ENCODE measurements at regions not wholly inside any gene's neighbourhood (a gene's known extent, or its start where the extent isn't known, plus 50 kb on each side); places are given as distances from the start of the nearest gene placed in this dataset.

DNA sequence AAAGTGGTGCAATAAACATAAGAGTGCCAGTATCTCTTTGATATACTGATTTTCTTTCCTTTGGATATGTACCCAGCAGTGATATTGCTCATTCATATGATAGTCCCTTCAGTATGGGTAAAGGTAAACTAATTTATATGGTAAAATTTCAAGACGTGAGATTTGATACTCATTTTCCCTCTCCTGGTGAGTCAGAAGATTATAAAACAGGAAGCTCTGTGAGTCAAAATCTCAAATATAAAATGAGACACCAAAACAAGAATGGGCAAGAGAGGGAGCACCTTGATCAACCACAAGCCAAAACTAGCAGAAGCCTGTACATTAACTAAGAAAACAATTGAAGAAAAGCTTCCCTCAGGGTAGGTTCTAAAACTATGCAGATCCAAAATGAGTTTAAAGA is 216.3 kb downstream of the SLITRK6 start:
- H3K4me3 Mint-ChIP-seq: no peak overlapping the region
- DNase-seq (ENCODE audit: low spot score): no peak
- H3K27ac Mint-ChIP-seq: no peak overlapping the region
- peaks cover 10% of the 10 kb centered on the region for H3K36me3 Mint-ChIP-seq
- H3K9me3 Mint-ChIP-seq: peaks cover 10% of the 10 kb centered on the region
- TF ChIP-seq, protein P1, sequence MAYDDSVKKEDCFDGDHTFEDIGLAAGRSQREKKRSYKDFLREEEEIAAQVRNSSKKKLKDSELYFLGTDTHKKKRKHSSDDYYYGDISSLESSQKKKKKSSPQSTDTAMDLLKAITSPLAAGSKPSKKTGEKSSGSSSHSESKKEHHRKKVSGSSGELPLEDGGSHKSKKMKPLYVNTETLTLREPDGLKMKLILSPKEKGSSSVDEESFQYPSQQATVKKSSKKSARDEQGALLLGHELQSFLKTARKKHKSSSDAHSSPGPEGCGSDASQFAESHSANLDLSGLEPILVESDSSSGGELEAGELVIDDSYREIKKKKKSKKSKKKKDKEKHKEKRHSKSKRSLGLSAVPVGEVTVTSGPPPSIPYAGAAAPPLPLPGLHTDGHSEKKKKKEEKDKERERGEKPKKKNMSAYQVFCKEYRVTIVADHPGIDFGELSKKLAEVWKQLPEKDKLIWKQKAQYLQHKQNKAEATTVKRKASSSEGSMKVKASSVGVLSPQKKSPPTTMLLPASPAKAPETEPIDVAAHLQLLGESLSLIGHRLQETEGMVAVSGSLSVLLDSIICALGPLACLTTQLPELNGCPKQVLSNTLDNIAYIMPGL (CRISPR knock-in tag; IDR thresholded peaks at IDR 0.05): no peak
- TF ChIP-seq, protein P2, sequence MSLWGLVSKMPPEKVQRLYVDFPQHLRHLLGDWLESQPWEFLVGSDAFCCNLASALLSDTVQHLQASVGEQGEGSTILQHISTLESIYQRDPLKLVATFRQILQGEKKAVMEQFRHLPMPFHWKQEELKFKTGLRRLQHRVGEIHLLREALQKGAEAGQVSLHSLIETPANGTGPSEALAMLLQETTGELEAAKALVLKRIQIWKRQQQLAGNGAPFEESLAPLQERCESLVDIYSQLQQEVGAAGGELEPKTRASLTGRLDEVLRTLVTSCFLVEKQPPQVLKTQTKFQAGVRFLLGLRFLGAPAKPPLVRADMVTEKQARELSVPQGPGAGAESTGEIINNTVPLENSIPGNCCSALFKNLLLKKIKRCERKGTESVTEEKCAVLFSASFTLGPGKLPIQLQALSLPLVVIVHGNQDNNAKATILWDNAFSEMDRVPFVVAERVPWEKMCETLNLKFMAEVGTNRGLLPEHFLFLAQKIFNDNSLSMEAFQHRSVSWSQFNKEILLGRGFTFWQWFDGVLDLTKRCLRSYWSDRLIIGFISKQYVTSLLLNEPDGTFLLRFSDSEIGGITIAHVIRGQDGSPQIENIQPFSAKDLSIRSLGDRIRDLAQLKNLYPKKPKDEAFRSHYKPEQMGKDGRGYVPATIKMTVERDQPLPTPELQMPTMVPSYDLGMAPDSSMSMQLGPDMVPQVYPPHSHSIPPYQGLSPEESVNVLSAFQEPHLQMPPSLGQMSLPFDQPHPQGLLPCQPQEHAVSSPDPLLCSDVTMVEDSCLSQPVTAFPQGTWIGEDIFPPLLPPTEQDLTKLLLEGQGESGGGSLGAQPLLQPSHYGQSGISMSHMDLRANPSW (CRISPR knock-in tag; conservative IDR thresholded peaks at IDR 0.05; ENCODE audit: low read depth): no peak
- TF ChIP-seq, protein P3, sequence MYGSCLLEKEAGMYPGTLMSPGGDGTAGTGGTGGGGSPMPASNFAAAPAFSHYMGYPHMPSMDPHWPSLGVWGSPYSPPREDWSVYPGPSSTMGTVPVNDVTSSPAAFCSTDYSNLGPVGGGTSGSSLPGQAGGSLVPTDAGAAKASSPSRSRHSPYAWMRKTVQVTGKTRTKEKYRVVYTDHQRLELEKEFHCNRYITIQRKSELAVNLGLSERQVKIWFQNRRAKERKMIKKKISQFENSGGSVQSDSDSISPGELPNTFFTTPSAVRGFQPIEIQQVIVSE (CRISPR knock-in tag; IDR thresholded peaks at IDR 0.05; ENCODE audit: borderline replicate concordance): no peak
- TF ChIP-seq RELA (CRISPR knock-in tag; IDR thresholded peaks at IDR 0.05; ENCODE audit: borderline replicate concordance): no peak
- TF ChIP-seq, protein P4, sequence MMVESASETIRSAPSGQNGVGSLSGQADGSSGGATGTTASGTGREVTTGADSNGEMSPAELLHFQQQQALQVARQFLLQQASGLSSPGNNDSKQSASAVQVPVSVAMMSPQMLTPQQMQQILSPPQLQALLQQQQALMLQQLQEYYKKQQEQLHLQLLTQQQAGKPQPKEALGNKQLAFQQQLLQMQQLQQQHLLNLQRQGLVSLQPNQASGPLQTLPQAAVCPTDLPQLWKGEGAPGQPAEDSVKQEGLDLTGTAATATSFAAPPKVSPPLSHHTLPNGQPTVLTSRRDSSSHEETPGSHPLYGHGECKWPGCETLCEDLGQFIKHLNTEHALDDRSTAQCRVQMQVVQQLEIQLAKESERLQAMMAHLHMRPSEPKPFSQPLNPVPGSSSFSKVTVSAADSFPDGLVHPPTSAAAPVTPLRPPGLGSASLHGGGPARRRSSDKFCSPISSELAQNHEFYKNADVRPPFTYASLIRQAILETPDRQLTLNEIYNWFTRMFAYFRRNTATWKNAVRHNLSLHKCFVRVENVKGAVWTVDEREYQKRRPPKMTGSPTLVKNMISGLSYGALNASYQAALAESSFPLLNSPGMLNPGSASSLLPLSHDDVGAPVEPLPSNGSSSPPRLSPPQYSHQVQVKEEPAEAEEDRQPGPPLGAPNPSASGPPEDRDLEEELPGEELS (CRISPR knock-in tag; IDR thresholded peaks at IDR 0.05): no peak
- TF ChIP-seq, protein P5, sequence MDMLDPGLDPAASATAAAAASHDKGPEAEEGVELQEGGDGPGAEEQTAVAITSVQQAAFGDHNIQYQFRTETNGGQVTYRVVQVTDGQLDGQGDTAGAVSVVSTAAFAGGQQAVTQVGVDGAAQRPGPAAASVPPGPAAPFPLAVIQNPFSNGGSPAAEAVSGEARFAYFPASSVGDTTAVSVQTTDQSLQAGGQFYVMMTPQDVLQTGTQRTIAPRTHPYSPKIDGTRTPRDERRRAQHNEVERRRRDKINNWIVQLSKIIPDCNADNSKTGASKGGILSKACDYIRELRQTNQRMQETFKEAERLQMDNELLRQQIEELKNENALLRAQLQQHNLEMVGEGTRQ (CRISPR knock-in tag; IDR thresholded peaks at IDR 0.05): no peak
- TF ChIP-seq, protein P6, sequence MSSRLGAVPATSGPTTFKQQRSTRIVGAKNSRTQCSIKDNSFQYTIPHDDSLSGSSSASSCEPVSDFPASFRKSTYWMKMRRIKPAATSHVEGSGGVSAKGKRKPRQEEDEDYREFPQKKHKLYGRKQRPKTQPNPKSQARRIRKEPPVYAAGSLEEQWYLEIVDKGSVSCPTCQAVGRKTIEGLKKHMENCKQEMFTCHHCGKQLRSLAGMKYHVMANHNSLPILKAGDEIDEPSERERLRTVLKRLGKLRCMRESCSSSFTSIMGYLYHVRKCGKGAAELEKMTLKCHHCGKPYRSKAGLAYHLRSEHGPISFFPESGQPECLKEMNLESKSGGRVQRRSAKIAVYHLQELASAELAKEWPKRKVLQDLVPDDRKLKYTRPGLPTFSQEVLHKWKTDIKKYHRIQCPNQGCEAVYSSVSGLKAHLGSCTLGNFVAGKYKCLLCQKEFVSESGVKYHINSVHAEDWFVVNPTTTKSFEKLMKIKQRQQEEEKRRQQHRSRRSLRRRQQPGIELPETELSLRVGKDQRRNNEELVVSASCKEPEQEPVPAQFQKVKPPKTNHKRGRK (CRISPR knock-in tag; IDR thresholded peaks at IDR 0.05; ENCODE audit: borderline replicate concordance): no peak
- TF ChIP-seq NFATC4 (CRISPR knock-in tag; IDR thresholded peaks at IDR 0.05): no peak
- no peak for TF ChIP-seq PRRX2 (CRISPR knock-in tag; IDR thresholded peaks at IDR 0.05)
- TF ChIP-seq ZNF263 (CRISPR knock-in tag; IDR thresholded peaks at IDR 0.05; ENCODE audit: low read depth): no peak
- no peak for TF ChIP-seq ATF1 (CRISPR knock-in tag; IDR thresholded peaks at IDR 0.05)
- no peak for TF ChIP-seq ZNF138 (CRISPR knock-in tag; conservative IDR thresholded peaks at IDR 0.05)
- no peak for TF ChIP-seq EMX1 (CRISPR knock-in tag; IDR thresholded peaks at IDR 0.05)
- no peak for TF ChIP-seq ELF4 (CRISPR knock-in tag; IDR thresholded peaks at IDR 0.05; ENCODE audit: low read depth)
- TF ChIP-seq FOXP1 (CRISPR knock-in tag; IDR thresholded peaks at IDR 0.05; ENCODE audit: borderline replicate concordance): no peak
- TF ChIP-seq, protein P7, sequence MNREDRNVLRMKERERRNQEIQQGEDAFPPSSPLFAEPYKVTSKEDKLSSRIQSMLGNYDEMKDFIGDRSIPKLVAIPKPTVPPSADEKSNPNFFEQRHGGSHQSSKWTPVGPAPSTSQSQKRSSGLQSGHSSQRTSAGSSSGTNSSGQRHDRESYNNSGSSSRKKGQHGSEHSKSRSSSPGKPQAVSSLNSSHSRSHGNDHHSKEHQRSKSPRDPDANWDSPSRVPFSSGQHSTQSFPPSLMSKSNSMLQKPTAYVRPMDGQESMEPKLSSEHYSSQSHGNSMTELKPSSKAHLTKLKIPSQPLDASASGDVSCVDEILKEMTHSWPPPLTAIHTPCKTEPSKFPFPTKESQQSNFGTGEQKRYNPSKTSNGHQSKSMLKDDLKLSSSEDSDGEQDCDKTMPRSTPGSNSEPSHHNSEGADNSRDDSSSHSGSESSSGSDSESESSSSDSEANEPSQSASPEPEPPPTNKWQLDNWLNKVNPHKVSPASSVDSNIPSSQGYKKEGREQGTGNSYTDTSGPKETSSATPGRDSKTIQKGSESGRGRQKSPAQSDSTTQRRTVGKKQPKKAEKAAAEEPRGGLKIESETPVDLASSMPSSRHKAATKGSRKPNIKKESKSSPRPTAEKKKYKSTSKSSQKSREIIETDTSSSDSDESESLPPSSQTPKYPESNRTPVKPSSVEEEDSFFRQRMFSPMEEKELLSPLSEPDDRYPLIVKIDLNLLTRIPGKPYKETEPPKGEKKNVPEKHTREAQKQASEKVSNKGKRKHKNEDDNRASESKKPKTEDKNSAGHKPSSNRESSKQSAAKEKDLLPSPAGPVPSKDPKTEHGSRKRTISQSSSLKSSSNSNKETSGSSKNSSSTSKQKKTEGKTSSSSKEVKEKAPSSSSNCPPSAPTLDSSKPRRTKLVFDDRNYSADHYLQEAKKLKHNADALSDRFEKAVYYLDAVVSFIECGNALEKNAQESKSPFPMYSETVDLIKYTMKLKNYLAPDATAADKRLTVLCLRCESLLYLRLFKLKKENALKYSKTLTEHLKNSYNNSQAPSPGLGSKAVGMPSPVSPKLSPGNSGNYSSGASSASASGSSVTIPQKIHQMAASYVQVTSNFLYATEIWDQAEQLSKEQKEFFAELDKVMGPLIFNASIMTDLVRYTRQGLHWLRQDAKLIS (CRISPR knock-in tag; IDR thresholded peaks at IDR 0.05; ENCODE audit: borderline replicate concordance): no peak
- TF ChIP-seq JAZF1 (CRISPR knock-in tag; IDR thresholded peaks at IDR 0.05): no peak
- TF ChIP-seq, protein P8, sequence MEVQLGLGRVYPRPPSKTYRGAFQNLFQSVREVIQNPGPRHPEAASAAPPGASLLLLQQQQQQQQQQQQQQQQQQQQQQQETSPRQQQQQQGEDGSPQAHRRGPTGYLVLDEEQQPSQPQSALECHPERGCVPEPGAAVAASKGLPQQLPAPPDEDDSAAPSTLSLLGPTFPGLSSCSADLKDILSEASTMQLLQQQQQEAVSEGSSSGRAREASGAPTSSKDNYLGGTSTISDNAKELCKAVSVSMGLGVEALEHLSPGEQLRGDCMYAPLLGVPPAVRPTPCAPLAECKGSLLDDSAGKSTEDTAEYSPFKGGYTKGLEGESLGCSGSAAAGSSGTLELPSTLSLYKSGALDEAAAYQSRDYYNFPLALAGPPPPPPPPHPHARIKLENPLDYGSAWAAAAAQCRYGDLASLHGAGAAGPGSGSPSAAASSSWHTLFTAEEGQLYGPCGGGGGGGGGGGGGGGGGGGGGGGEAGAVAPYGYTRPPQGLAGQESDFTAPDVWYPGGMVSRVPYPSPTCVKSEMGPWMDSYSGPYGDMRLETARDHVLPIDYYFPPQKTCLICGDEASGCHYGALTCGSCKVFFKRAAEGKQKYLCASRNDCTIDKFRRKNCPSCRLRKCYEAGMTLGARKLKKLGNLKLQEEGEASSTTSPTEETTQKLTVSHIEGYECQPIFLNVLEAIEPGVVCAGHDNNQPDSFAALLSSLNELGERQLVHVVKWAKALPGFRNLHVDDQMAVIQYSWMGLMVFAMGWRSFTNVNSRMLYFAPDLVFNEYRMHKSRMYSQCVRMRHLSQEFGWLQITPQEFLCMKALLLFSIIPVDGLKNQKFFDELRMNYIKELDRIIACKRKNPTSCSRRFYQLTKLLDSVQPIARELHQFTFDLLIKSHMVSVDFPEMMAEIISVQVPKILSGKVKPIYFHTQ (CRISPR knock-in tag; IDR thresholded peaks at IDR 0.05): no peak
- ChIA-PET CTCF (no interaction called here), POLR2A (no interaction called here)
- H3K27me3 Mint-ChIP-seq (ENCODE audit: low read depth): no peaks in the 10 kb centered on the region; the same call in 1 of the 2 replicates
- peaks cover 15% of the 10 kb centered on the region for H3K4me1 Mint-ChIP-seq
- ATAC-seq: no peak
